Right lobe of liver (tissue), 4 donors: ENCODE measurements at regions not wholly inside any gene's neighbourhood (a gene's known extent, or its start where the extent isn't known, plus 50 kb on each side); places are given as distances from the start of the nearest gene placed in this dataset.

Source experiments
- POLR2A ChIP-seq: fragments of 450-650 bp; IDR thresholded peaks from one replicate; pipeline ENCODE4 v1.6.1; 2017; ENCODE audit warnings: antibody characterized with exemption, mild to moderate bottlenecking
- TF ChIP-seq, protein P1 (sequence below), 4 donors: fragments of 200-600 bp in 3 of 4; fragments of 450-650 bp in 1 of 4; IDR thresholded peaks; one replicate each; pipeline versions ENCODE4 v1.5.1 to v1.8.0; 2016 to 2022; ENCODE audit warnings: antibody characterized with exemption in 4 of 4, mild to moderate bottlenecking in 2 of 4
- donor health status: DM: no; HTN: no; CAD: no.
- donor health status: DM: no; HTN: no; CAD: no.
- donor health status: DM: no; HTN: yes; CAD: no.

DNA sequence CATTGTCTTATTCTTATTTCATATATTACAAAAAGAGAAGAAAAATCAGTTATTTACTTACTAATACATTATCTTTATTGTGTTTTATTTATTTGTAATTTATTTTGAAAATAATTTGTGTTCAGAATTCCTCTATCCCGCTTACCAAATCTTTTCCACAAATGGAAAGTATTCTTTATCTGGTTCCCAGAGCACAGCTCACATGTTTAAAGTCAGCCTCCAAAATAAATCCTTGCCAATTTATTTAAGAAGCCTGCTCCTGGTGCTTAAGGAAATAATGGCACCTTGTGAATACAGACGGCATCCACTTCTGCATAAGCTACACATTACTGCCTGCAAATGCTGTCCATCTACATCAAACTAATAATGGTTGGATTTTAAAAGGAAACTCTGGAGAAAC is 435.4 kb downstream of the MTRR start:
- TF ChIP-seq, protein P1, sequence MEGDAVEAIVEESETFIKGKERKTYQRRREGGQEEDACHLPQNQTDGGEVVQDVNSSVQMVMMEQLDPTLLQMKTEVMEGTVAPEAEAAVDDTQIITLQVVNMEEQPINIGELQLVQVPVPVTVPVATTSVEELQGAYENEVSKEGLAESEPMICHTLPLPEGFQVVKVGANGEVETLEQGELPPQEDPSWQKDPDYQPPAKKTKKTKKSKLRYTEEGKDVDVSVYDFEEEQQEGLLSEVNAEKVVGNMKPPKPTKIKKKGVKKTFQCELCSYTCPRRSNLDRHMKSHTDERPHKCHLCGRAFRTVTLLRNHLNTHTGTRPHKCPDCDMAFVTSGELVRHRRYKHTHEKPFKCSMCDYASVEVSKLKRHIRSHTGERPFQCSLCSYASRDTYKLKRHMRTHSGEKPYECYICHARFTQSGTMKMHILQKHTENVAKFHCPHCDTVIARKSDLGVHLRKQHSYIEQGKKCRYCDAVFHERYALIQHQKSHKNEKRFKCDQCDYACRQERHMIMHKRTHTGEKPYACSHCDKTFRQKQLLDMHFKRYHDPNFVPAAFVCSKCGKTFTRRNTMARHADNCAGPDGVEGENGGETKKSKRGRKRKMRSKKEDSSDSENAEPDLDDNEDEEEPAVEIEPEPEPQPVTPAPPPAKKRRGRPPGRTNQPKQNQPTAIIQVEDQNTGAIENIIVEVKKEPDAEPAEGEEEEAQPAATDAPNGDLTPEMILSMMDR (IDR thresholded peaks at IDR 0.05) = no peak
- no peak for TF ChIP-seq POLR2A
